K562 (cell line): ENCODE measurements at regions not wholly inside any gene's neighbourhood (a gene's known extent, or its start where the extent isn't known, plus 50 kb on each side); places are given as distances from the start of the nearest gene placed in this dataset.

Experiments used
- ATAC-seq: fragments of 200-7000 bp; cut with Tn5 transposase; 3 replicates; pipeline ENCODE4 v1.9.1; 2020; ENCODE audit warnings: moderate library complexity
- BruUV-seq: library from RNA; stranded (reverse); fragments of 400-500 nt; replicated peaks from 2 replicates; lab custom pipeline; 2021; lab: Mats Ljungman, UMichigan
- CTCF ChIA-PET: fragments of 300-600 bp; formaldehyde crosslinking; extraction: SDS; loops from one replicate; lab custom pipeline; 2021; ENCODE audit warnings: low intra/inter-chr PET ratio; lab: Yijun Ruan, JAX
- POLR2A ChIA-PET: fragments of 300-600, 350-650 bp; sonication (Branson Sonifier 250); formaldehyde crosslinking; extraction: SDS; loops from one replicate; lab custom pipeline; 2021; ENCODE audit warnings: antibody characterized with exemption, inconsistent platforms; lab: Yijun Ruan, JAX
- DNase-seq, 4 experiments: peaks; one replicate each; pipeline versions ENCODE4 v3.0.0 to v3.0.0-alpha.2; 2011 to 2018; ENCODE audit warnings: low spot score in 3 of 4, mixed read lengths in 3 of 4; ENCODE audit errors: extremely low read depth in 1 of 4
- FAIRE-seq: peaks from 2 replicates; lab custom pipeline; 2011; peaks lifted over from hg19 to GRCh38; lab: Jason Lieb, UNC
- H2AFZ ChIP-seq: 2 replicates; pipeline ENCODE4 v1.6.0; 2011; ENCODE audit warnings: low read depth, low read length, control low read depth, inconsistent platforms
- H3K27ac ChIP-seq: fragments of 200-600 bp; 3 replicates; pipeline ENCODE4 v1.8.0; 2011; ENCODE audit warnings: low read depth, mild to moderate bottlenecking, control low read depth, inconsistent platforms, low read length, moderate library complexity, mixed read lengths; ENCODE audit errors: extremely low read depth
- H3K27me3 ChIP-seq, 2 experiments: fragments of 300-600 bp in 1 of 2; 2 replicates in 1 of 2; 3 replicates in 1 of 2; pipeline versions ENCODE4 v1.6.0 to v1.8.0; 2011; ENCODE audit warnings: inconsistent platforms in 2 of 2, low read length in 2 of 2, mild to moderate bottlenecking in 1 of 2, mixed read lengths in 1 of 2, moderate library complexity in 1 of 2; ENCODE audit not compliant: control insufficient read depth in 2 of 2, insufficient read depth in 2 of 2
- H3K36me3 ChIP-seq: fragments of 300-600 bp; 3 replicates; pipeline ENCODE4 v1.8.0; 2011; ENCODE audit warnings: mild to moderate bottlenecking, low read length, inconsistent platforms; ENCODE audit not compliant: control insufficient read depth, insufficient read depth
- H3K4me1 ChIP-seq, 2 experiments: fragments of 200-600 bp in 1 of 2; replicated peaks in 1 of 2; 2 replicates in 1 of 2; 3 replicates in 1 of 2; pipeline versions ENCODE4 v1.5.1 to v1.8.0; 2011; ENCODE audit warnings: inconsistent platforms in 2 of 2, low read length in 2 of 2, mild to moderate bottlenecking in 1 of 2, mixed read lengths in 1 of 2, moderate library complexity in 1 of 2; ENCODE audit not compliant: control insufficient read depth in 2 of 2, insufficient read depth in 2 of 2
- H3K4me2 ChIP-seq: 2 replicates; pipeline ENCODE4 v1.6.1; 2011; ENCODE audit warnings: low read length, control low read depth, inconsistent platforms, mixed read lengths; ENCODE audit not compliant: insufficient read depth
- H3K4me3 ChIP-seq: fragments of 200-600 bp; sonication (generic), shearing (Covaris generic); 2 replicates; pipeline ENCODE4 v1.5.1; 2016; ENCODE audit warnings: control low read depth, inconsistent platforms
- H3K79me2 ChIP-seq: fragments of 200-600 bp; 3 replicates; pipeline ENCODE4 v1.8.0; 2011; ENCODE audit warnings: low read length, inconsistent platforms; ENCODE audit not compliant: control insufficient read depth, insufficient read depth
- H3K9ac ChIP-seq, 2 experiments: 2 replicates each; pipeline versions ENCODE4 v1.6.0 to v1.6.1; 2011; ENCODE audit warnings: low read depth in 2 of 2, low read length in 2 of 2, control low read depth in 1 of 2, inconsistent platforms in 1 of 2, mild to moderate bottlenecking in 1 of 2, mixed read lengths in 1 of 2; ENCODE audit not compliant: insufficient read depth in 1 of 2
- H3K9me1 ChIP-seq: one replicate; pipeline ENCODE4 v1.6.0; 2011; ENCODE audit warnings: inconsistent platforms, mild to moderate bottlenecking, low read length, moderate library complexity; ENCODE audit not compliant: control insufficient read depth, insufficient read depth
- H3K9me3 ChIP-seq: replicated peaks from 2 replicates; pipeline ENCODE4 v1.5.1; 2011; ENCODE audit warnings: low read depth, low read length, inconsistent platforms; ENCODE audit not compliant: control insufficient read depth, insufficient read depth
- H4K20me1 ChIP-seq: replicated peaks from 2 replicates; pipeline ENCODE4 v1.6.1; 2011; ENCODE audit warnings: low read length, inconsistent platforms, mixed read lengths; ENCODE audit not compliant: control insufficient read depth, insufficient read depth
- BCLAF1 ChIP-seq, 2 experiments: fragments of 450-650 bp in 1 of 2; IDR thresholded peaks; 2 replicates each; pipeline ENCODE4 v1.6.1; 2011 to 2017; ENCODE audit warnings: low read depth in 2 of 2, antibody characterized with exemption in 1 of 2, borderline replicate concordance in 1 of 2, low read length in 1 of 2, mild to moderate bottlenecking in 1 of 2, mixed read lengths in 1 of 2; ENCODE audit not compliant: control insufficient read depth in 1 of 2
- CCNT2 ChIP-seq: IDR thresholded peaks from 2 replicates; pipeline ENCODE4 v1.6.1; 2011; ENCODE audit warnings: borderline replicate concordance, low read depth, mild to moderate bottlenecking, moderate library complexity, mixed read lengths, low read length; ENCODE audit not compliant: insufficient read length; ENCODE audit errors: extremely low read depth
- MAFK ChIP-seq: IDR thresholded peaks from 2 replicates; pipeline ENCODE4 v1.6.1; 2011; ENCODE audit warnings: low read length, improper control_type of control experiment
- MTA1 ChIP-seq: fragments of 450-650 bp; IDR thresholded peaks from 2 replicates; pipeline ENCODE4 v1.6.1; 2017; ENCODE audit warnings: borderline replicate concordance
- ZBTB11 ChIP-seq, 3 experiments: fragments of 200-800 bp in 1 of 3; fragments of 250-450 bp in 1 of 3; fragments of 450-650 bp in 1 of 3; sonication (Bioruptor Pico) in 1 of 3; sonication (Bioruptor generic) in 1 of 3; formaldehyde crosslinking in 1 of 3; IDR thresholded peaks; 2 replicates each; pipeline versions ENCODE4 v1.6.1 to v1.8.0; 2016 to 2022; ENCODE audit warnings: mild to moderate bottlenecking in 2 of 3, missing genetic modification characterization in 2 of 3, missing compliant biosample characterization in 1 of 3, moderate library complexity in 1 of 3
- ZNF449 ChIP-seq: fragments of 250-450 bp; sonication (Bioruptor Pico); IDR thresholded peaks from 2 replicates; pipeline ENCODE4 v1.8.0; 2022; ENCODE audit warnings: moderate library complexity, mild to moderate bottlenecking, inconsistent platforms
- WGBS: fragments of 100-300 bp; shearing (Covaris generic); methylation state at CpG from one replicate; pipeline ENCODE4 v1.1.6; 2016; ENCODE audit warnings: low coverage, mixed read lengths; ENCODE audit not compliant: insufficient coverage; ENCODE audit errors: missing lambda C conversion rate; 5-methylcytosine and 5-hydroxymethylcytosine counted together
- in situ Hi-C: fragments of 300-500 bp; cut with MboI; formaldehyde crosslinking; loops from 4 replicates; pipeline ENCODE4 v1.15.0; 2018; ENCODE audit warnings: inconsistent platforms, mixed read lengths
- intact Hi-C: fragments of 100-400 bp; cut with micrococcal nuclease; formaldehyde crosslinking; loops from 2 replicates; pipeline ENCODE4 v1.14.2; 2022

- no peaks in the 10 kb centered on the region for H4K20me1 ChIP-seq
- CTCF ChIA-PET = no interaction called here
- intact Hi-C loops = no loop called here
- no peak overlapping the region for H2AFZ ChIP-seq
- in situ Hi-C loops = no loop called here
- H3K4me3 ChIP-seq = no peak overlapping the region
- BruUV-seq = no TSS peak
- no peak overlapping the region for H3K4me2 ChIP-seq
- no peak for ATAC-seq
- TF ChIP-seq BCLAF1 (IDR thresholded peaks at IDR 0.05; ENCODE audit: borderline replicate concordance in 1 of 2, control insufficient read depth in 1 of 2, low read depth in 2 of 2, low read length in 1 of 2) = 0 out of 4 replicates have a peak, but pooled peaks of 1 of the 2 experiments have one; percentile 21
- TF ChIP-seq ZBTB11 (CRISPR knock-in tag; IDR thresholded peaks at IDR 0.05) = peak in 1 of 3 experiments; percentile 84; a peak in 1 of 6 replicates
- no peak for TF ChIP-seq MAFK
- no peak for TF ChIP-seq CCNT2
- TF ChIP-seq MTA1 = no peak
- TF ChIP-seq ZNF449 (CRISPR knock-in tag) = no peak
- TF ChIP-seq, all 486 proteins: peak for 2
- FAIRE-seq (no peak), DNase-seq (no peak)
- Histone ChIP-seq H3K27ac (no peak overlapping the region), H3K4me1 (no peaks in the 10 kb centered on the region), H3K9me1 (no peaks in the 10 kb centered on the region), H3K9ac (no peak overlapping the region), H3K9me3 (no peaks in the 10 kb centered on the region), H3K79me2 (no peaks in the 10 kb centered on the region), H3K36me3 (no peaks in the 10 kb centered on the region), H3K27me3 (no peaks in the 10 kb centered on the region)
- POLR2A ChIA-PET = no interaction called here
- WGBS = 46% methylated on average over 2 of the region's 2 CpGs
Measured at GRCh38 chr20:53809728-53810365, 216.2 kb upstream of the ZNF217 start.
